Transverse colon (tissue), 3 donors: ENCODE measurements at regions not wholly inside any gene's neighbourhood (a gene's known extent, or its start where the extent isn't known, plus 50 kb on each side); places are given as distances from the start of the nearest gene placed in this dataset.

Source experiments
- CTCF ChIP-seq, 5 experiments: fragments of 200-600 bp in 3 of 5; fragments of 450-650 bp in 2 of 5; sonication (generic) in 3 of 5; IDR thresholded peaks; 1 replicate in 2 of 5; 2 replicates in 3 of 5; pipeline ENCODE4 v1.5.1; 2016 to 2017; ENCODE audit warnings: antibody characterized with exemption in 5 of 5, inconsistent platforms in 3 of 5, mild to moderate bottlenecking in 2 of 5, moderate library complexity in 1 of 5
- EP300 ChIP-seq: sonication (generic); formaldehyde crosslinking; IDR thresholded peaks from one replicate; pipeline ENCODE4 v1.6.1; 2017; ENCODE audit warnings: antibody characterized with exemption, low read depth
- POLR2A ChIP-seq: fragments of 450-650 bp; IDR thresholded peaks from one replicate; pipeline ENCODE4 v1.6.1; 2016; ENCODE audit warnings: antibody characterized with exemption, mild to moderate bottlenecking, moderate library complexity

DNA sequence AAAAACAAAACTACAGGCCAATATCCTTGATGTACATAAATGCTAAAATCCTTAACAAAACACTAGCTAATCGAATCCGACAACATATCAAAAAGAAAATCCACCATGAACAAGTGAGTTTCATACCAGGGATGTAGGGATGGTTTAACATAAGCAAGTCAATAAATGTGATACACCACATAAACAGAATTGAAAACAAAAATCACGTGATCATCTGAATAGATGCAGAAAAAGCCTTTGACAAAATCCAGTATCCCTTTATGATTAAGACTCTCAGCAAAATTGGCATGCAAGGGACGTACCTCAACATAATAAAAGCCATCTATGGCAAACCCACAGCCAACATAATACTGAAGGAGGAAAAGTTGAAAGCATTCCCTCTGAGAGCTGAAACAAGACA is 466.1 kb downstream of the BRINP3 start:
- TF ChIP-seq CTCF (IDR thresholded peaks at IDR 0.05) (no peak), POLR2A (no peak), EP300 (no peak)
